Stimulated activated memory B cell treated with anti-CD40 and anti-IgM and Interleukin-4, amounts not matched to agents 10 μg/mL and 1 μg/mL and 100 μg/mL, for 72 hours (primary cell): ENCODE measurements at regions not wholly inside any gene's neighbourhood (a gene's known extent, or its start where the extent isn't known, plus 50 kb on each side); places are given as distances from the start of the nearest gene placed in this dataset.

ENCODE experiments used
- ATAC-seq: fragments of 150-1000 bp; cut with Tn5 transposase; 2 replicates; pipeline ENCODE4 v1.10.0; 2021
- H3K27ac Mint-ChIP-seq: one replicate; pipeline ENCODE4 v1.8.0; 2022; ENCODE audit warnings: mild to moderate bottlenecking, mixed read lengths
- H3K27me3 Mint-ChIP-seq: one replicate; pipeline ENCODE4 v1.8.0; 2022; ENCODE audit warnings: mixed read lengths
- H3K36me3 Mint-ChIP-seq: one replicate; pipeline ENCODE4 v1.8.0; 2022; ENCODE audit warnings: mixed read lengths
- H3K4me1 Mint-ChIP-seq: one replicate; pipeline ENCODE4 v1.8.0; 2022; ENCODE audit warnings: mixed read lengths
- H3K4me3 Mint-ChIP-seq: one replicate; pipeline ENCODE4 v1.8.0; 2022; ENCODE audit warnings: mild to moderate bottlenecking, moderate library complexity, mixed read lengths
- H3K9me3 Mint-ChIP-seq: one replicate; pipeline ENCODE4 v1.8.0; 2022; ENCODE audit warnings: mixed read lengths

- Mint-ChIP-seq H3K36me3 (no peaks in the 10 kb centered on the region), H3K27me3 (no peaks in the 10 kb centered on the region), H3K4me1 (no peaks in the 10 kb centered on the region), H3K27ac (no peak overlapping the region), H3K4me3 (no peak overlapping the region), H3K9me3 (peaks cover 3% of the 10 kb centered on the region)
- ATAC-seq, result no peak
Observed at GRCh38 chr7:125386211-125386610, 456.6 kb upstream of the POT1 start.

GRCh38 chr7:125383324-125383723, 453.7 kb upstream of the POT1 start:
- Mint-ChIP-seq H3K27ac (no peak overlapping the region), H3K36me3 (no peaks in the 10 kb centered on the region), H3K4me1 (no peaks in the 10 kb centered on the region), H3K4me3 (no peak overlapping the region), H3K27me3 (no peaks in the 10 kb centered on the region), H3K9me3 (peaks cover under 1% of the 10 kb centered on the region)
- ATAC-seq, result no peak

- Mint-ChIP-seq H3K27ac (no peak overlapping the region), H3K36me3 (no peaks in the 10 kb centered on the region), H3K4me1 (no peaks in the 10 kb centered on the region), H3K27me3 (no peaks in the 10 kb centered on the region), H3K4me3 (no peak overlapping the region), H3K9me3 (no peaks in the 10 kb centered on the region)
- no peak for ATAC-seq
Observed at GRCh38 chr7:125382401-125382800, 452.8 kb upstream of the POT1 start.

GRCh38 chr7:125375942-125376341, 446.3 kb upstream of the POT1 start:
- Mint-ChIP-seq H3K4me1 (no peaks in the 10 kb centered on the region), H3K27me3 (no peaks in the 10 kb centered on the region), H3K27ac (no peak overlapping the region), H3K36me3 (no peaks in the 10 kb centered on the region), H3K4me3 (no peak overlapping the region), H3K9me3 (no peaks in the 10 kb centered on the region)
- ATAC-seq, result no peak

GRCh38 chr7:125370502-125370901, 440.9 kb upstream of the POT1 start:
- ATAC-seq, result no peak
- Mint-ChIP-seq H3K4me3 (no peak overlapping the region), H3K4me1 (no peaks in the 10 kb centered on the region), H3K9me3 (no peaks in the 10 kb centered on the region), H3K36me3 (no peaks in the 10 kb centered on the region), H3K27ac (no peak overlapping the region), H3K27me3 (no peaks in the 10 kb centered on the region)

GRCh38 chr7:125363873-125364272, 434.2 kb upstream of the POT1 start:
- H3K4me3 Mint-ChIP-seq, result no peak overlapping the region
- no peaks in the 10 kb centered on the region for H3K4me1 Mint-ChIP-seq
- H3K27me3 Mint-ChIP-seq, result no peaks in the 10 kb centered on the region
- no peaks in the 10 kb centered on the region for H3K9me3 Mint-ChIP-seq
- no peak for ATAC-seq
- no peaks in the 10 kb centered on the region for H3K36me3 Mint-ChIP-seq
- no peak overlapping the region for H3K27ac Mint-ChIP-seq

GRCh38 chr7:125358551-125359167, 429.0 kb upstream of the POT1 start:
- ATAC-seq, result no peak
- H3K27me3 Mint-ChIP-seq, result no peaks in the 10 kb centered on the region
- H3K9me3 Mint-ChIP-seq, result peaks cover 1% of the 10 kb centered on the region
- no peaks in the 10 kb centered on the region for H3K36me3 Mint-ChIP-seq
- no peak overlapping the region for H3K4me3 Mint-ChIP-seq
- H3K4me1 Mint-ChIP-seq, result no peaks in the 10 kb centered on the region
- H3K27ac Mint-ChIP-seq, result no peak overlapping the region

- Mint-ChIP-seq H3K4me3 (no peak overlapping the region), H3K27ac (no peak overlapping the region), H3K27me3 (no peaks in the 10 kb centered on the region), H3K4me1 (no peaks in the 10 kb centered on the region), H3K36me3 (no peaks in the 10 kb centered on the region), H3K9me3 (peaks cover 5% of the 10 kb centered on the region)
- no peak for ATAC-seq
Observed at GRCh38 chr7:125357676-125358455, 428.2 kb upstream of the POT1 start.

GRCh38 chr7:125355899-125356298, 426.3 kb upstream of the POT1 start:
- Mint-ChIP-seq H3K27me3 (no peaks in the 10 kb centered on the region), H3K36me3 (no peaks in the 10 kb centered on the region), H3K27ac (no peak overlapping the region), H3K4me1 (peaks cover 7% of the 10 kb centered on the region), H3K9me3 (peaks cover 5% of the 10 kb centered on the region), H3K4me3 (no peak overlapping the region)
- ATAC-seq, result peak; percentile 82

GRCh38 chr7:125347269-125347668, 417.6 kb upstream of the POT1 start:
- Mint-ChIP-seq H3K9me3 (no peaks in the 10 kb centered on the region), H3K27me3 (no peaks in the 10 kb centered on the region), H3K4me1 (peaks cover 7% of the 10 kb centered on the region), H3K36me3 (no peaks in the 10 kb centered on the region), H3K27ac (no peak overlapping the region), H3K4me3 (no peak overlapping the region)
- no peak for ATAC-seq

GRCh38 chr7:125338110-125338509, 408.5 kb upstream of the POT1 start:
- Mint-ChIP-seq H3K4me3 (no peak overlapping the region), H3K9me3 (peaks cover 3% of the 10 kb centered on the region), H3K27ac (no peak overlapping the region), H3K4me1 (no peaks in the 10 kb centered on the region), H3K36me3 (no peaks in the 10 kb centered on the region), H3K27me3 (no peaks in the 10 kb centered on the region)
- no peak for ATAC-seq

- H3K9me3 Mint-ChIP-seq, result peaks cover 3% of the 10 kb centered on the region
- no peaks in the 10 kb centered on the region for H3K36me3 Mint-ChIP-seq
- no peaks in the 10 kb centered on the region for H3K4me1 Mint-ChIP-seq
- H3K27ac Mint-ChIP-seq, result no peak overlapping the region
- H3K4me3 Mint-ChIP-seq, result no peak overlapping the region
- ATAC-seq, result no peak
- no peaks in the 10 kb centered on the region for H3K27me3 Mint-ChIP-seq
Observed at GRCh38 chr7:125336326-125336725, 406.7 kb upstream of the POT1 start.

- peaks cover 4% of the 10 kb centered on the region for H3K9me3 Mint-ChIP-seq
- H3K36me3 Mint-ChIP-seq, result no peaks in the 10 kb centered on the region
- H3K4me3 Mint-ChIP-seq, result no peak overlapping the region
- H3K27me3 Mint-ChIP-seq, result no peaks in the 10 kb centered on the region
- no peak overlapping the region for H3K27ac Mint-ChIP-seq
- H3K4me1 Mint-ChIP-seq, result no peaks in the 10 kb centered on the region
- no peak for ATAC-seq
Observed at GRCh38 chr7:125326666-125327255, 397.1 kb upstream of the POT1 start.

- no peaks in the 10 kb centered on the region for H3K27me3 Mint-ChIP-seq
- H3K9me3 Mint-ChIP-seq, result peaks cover 10% of the 10 kb centered on the region
- H3K36me3 Mint-ChIP-seq, result no peaks in the 10 kb centered on the region
- no peak overlapping the region for H3K27ac Mint-ChIP-seq
- no peak overlapping the region for H3K4me3 Mint-ChIP-seq
- no peaks in the 10 kb centered on the region for H3K4me1 Mint-ChIP-seq
- peak; percentile 48 for ATAC-seq
Observed at GRCh38 chr7:125316466-125316865, 386.8 kb upstream of the POT1 start.

- no peak overlapping the region for H3K27ac Mint-ChIP-seq
- no peaks in the 10 kb centered on the region for H3K27me3 Mint-ChIP-seq
- no peak for ATAC-seq
- no peak overlapping the region for H3K4me3 Mint-ChIP-seq
- H3K4me1 Mint-ChIP-seq, result no peaks in the 10 kb centered on the region
- H3K9me3 Mint-ChIP-seq, result peaks cover 3% of the 10 kb centered on the region
- no peaks in the 10 kb centered on the region for H3K36me3 Mint-ChIP-seq
Observed at GRCh38 chr7:125299003-125299765, 369.6 kb upstream of the POT1 start.
